ENCODE measurements at regions not wholly inside any gene's neighbourhood (a gene's known extent, or its start where the extent isn't known, plus 50 kb on each side); places are given as distances from the start of the nearest gene placed in this dataset.

DNA sequence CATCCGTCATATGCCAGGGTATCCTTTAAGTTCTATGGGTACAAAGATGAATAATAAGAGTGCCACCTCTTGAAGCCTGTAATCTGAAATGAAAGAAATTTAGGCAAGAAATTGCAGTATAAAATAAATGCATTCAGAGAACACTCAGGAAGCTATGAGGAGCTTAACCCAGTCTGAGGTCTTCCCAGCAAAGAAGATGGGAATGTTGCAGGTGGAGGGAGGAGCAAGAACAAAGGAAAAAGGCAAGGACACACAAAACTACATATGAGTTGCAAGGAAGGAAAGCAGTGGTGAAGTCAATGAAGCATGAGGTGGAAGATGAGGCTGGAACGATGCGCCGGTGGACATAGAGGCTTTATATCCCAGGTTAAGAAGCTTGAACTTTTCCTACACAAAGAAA lies 67.0 kb upstream of the DST start:
- no peak overlapping the region for H3K27ac ChIP-seq (ENCODE audit: low read depth in 1 of 2, low read length in 2 of 2)
- H3K9me3 ChIP-seq (ENCODE audit: control insufficient read depth, low read length), result no peaks in the 10 kb centered on the region
- H3K36me3 ChIP-seq (ENCODE audit: control insufficient read depth in 1 of 2, insufficient read depth in 2 of 2, low read length in 1 of 2), result no peaks in the 10 kb centered on the region
- no peak for ATAC-seq (ENCODE audit: low FRiP score)
- H3K27me3 ChIP-seq (ENCODE audit: control insufficient read depth in 1 of 2, insufficient read depth in 2 of 2, low read length in 1 of 2), result no peaks in the 10 kb centered on the region
- H3K4me3 ChIP-seq (ENCODE audit: low read length in 2 of 2), result no peak overlapping the region
- intact Hi-C loops (cut with DNase I), result loop anchor here (2.0 to 10.0 kb wide), 4 partner anchors 48 to 141 kb away; no protein-coding TSS in a partner anchor
- WGBS, 2 donors, result 93 to 95% methylated on average over 4 of the region's 4 CpGs
- DNase-seq, result no peak
- peaks cover 0 to 7% of the 10 kb centered on the region in 2 donors for H3K4me1 ChIP-seq (ENCODE audit: control insufficient read depth in 1 of 2, insufficient read depth in 2 of 2, low read length in 2 of 2)

DNA sequence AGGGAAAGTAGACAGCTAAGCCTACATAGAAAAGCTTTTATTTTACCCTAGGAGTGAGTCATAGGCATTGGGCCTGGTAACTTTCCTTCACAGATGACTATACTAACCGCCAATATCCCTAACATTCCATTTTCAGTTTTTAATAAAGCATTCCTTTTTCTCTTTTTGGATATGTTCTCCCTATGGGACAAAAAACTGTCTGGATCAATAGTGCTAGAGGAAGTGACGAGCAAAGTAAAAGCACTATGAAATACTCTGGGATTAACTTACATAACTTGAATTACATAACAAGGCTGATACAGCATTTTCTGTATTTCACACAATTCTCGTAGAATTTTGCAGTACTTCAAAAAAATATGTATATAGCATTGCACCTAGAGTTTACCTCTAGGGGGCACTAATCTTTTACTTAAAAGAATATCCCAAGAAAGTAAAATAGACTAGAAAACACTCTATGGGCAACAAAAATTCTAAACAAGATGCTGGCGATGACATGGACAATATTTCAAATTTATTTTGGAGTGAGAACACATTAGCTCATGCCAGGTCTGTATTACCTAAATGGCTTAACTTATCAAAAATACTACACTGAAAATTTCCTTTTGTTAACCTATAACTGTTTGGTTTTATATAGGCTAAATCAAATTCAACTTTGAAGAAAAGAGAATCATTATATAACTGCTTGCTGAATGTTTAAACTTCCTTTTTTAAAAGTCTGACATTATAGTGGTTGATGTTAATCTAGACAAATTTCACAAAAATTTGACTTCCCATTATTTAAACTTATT lies 66.3 kb upstream of the DST start:
- WGBS, 2 donors, result 19 to 21% methylated on average over 4 of the region's 4 CpGs
- no peaks in the 10 kb centered on the region for H3K27me3 ChIP-seq (ENCODE audit: control insufficient read depth in 1 of 2, insufficient read depth in 2 of 2, low read length in 1 of 2)
- peaks cover 0 to 3% of the 10 kb centered on the region in 2 donors for H3K4me1 ChIP-seq (ENCODE audit: control insufficient read depth in 1 of 2, insufficient read depth in 2 of 2, low read length in 2 of 2)
- intact Hi-C loops (cut with DNase I), result loop anchor here (2.0 to 5.0 kb wide), 3 partner anchors 48 to 142 kb away; no protein-coding TSS in a partner anchor
- H3K36me3 ChIP-seq (ENCODE audit: control insufficient read depth in 1 of 2, insufficient read depth in 2 of 2, low read length in 1 of 2), result no peaks in the 10 kb centered on the region
- ATAC-seq (ENCODE audit: low FRiP score) (peak; percentile 77), DNase-seq (no peak)
- no peak overlapping the region for H3K4me3 ChIP-seq (ENCODE audit: low read length in 2 of 2)
- H3K9me3 ChIP-seq (ENCODE audit: control insufficient read depth, low read length), result no peaks in the 10 kb centered on the region
- H3K27ac ChIP-seq (ENCODE audit: low read depth in 1 of 2, low read length in 2 of 2), result no peak overlapping the region

DNA sequence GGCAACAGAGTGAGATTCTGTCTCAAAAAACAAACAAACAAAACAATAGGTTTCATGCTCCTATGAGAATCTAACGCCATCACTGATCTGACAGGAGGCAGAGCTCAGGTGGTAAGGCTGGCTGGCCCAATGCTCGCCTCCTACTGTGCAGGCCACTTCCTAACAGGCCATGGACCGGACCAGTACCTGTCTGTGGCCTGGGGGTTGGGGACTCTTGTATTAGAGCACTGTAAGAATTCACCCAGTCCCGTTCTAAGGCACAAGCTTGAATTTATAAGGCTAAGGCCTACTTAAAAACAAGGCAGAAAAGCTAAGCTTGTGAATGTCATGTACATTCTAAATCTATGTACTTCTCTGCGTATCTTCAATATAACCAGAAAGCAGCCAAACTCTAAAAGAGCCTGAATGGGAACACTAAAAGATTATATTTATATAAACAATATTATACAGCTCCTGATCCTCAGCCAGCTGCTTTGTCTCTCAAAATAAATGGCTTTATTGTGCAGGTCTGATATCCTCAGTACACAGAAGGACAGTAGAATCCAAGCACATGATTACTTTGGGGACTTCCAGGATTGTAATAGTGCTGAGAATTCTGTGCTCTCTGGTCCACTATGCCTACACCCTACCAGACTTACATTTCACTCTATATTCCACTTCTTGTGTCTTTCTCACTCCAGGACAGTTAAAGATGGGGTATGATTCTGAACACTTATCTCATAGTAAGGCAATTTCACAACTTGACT lies 64.5 kb upstream of the DST start:
- no peak for DNase-seq
- WGBS, 2 donors, result 90 to 95% methylated on average over 5 of the region's 5 CpGs

DNA sequence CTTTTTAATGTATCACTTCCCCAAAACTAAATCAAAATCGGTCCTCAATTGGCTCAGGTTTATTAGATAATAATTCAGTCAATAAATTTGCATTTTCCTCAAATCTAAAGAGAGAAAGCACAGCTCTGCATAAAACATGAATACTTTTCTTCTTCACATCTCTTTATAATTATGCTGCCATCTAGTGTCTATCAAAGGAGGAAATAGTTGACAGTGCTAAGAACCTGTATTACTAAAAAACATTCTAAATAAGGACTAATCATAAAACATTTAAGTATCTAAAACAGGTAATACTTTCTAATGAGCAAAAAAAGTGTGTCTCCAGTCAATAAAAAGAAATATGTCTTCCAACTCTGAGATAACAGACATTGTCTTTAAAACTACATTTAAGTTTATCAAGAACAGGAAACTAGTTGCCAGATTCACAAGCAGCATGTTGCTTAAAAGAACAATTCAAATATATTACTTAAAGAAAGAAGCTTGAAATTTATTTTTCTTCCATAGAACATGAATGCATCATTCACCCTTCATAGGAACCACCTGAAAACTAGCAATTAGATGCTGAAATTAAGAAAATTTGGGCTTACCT lies 56.5 kb upstream of the DST start:
- no peaks in the 10 kb centered on the region for H3K9me3 ChIP-seq (ENCODE audit: control insufficient read depth, low read length)
- H3K27me3 ChIP-seq (ENCODE audit: control insufficient read depth in 1 of 2, insufficient read depth in 2 of 2, low read length in 1 of 2), result no peaks in the 10 kb centered on the region
- no peak overlapping the region for H3K4me3 ChIP-seq (ENCODE audit: low read length in 2 of 2)
- intact Hi-C loops (cut with DNase I), result loop anchor here (2.0 to 5.0 kb wide), 2 partner anchors 57 to 58 kb away; partner anchors contain the start of gene DST (in 1 of the 2)
- no peaks in the 10 kb centered on the region for H3K4me1 ChIP-seq (ENCODE audit: control insufficient read depth in 1 of 2, insufficient read depth in 2 of 2, low read length in 2 of 2)
- no peaks in the 10 kb centered on the region for H3K36me3 ChIP-seq (ENCODE audit: control insufficient read depth in 1 of 2, insufficient read depth in 2 of 2, low read length in 1 of 2)
- no peak overlapping the region for H3K27ac ChIP-seq (ENCODE audit: low read depth in 1 of 2, low read length in 2 of 2)
- WGBS, 2 donors, result 19 to 22% methylated on average over 1 of the region's 1 CpG
- ATAC-seq (ENCODE audit: low FRiP score) (no peak), DNase-seq (no peak)

More for the DNA sequence above, 64.5 kb upstream of the DST start:
- H3K4me3 ChIP-seq (ENCODE audit: low read length in 2 of 2), result no peak overlapping the region
- H3K27ac ChIP-seq (ENCODE audit: low read depth in 1 of 2, low read length in 2 of 2), result peak overlapping the region; percentile 57 to 67
- intact Hi-C loops (cut with DNase I), result loop anchor here in 1 of 2 donors (5.0 kb wide), 2 partner anchors 50 to 135 kb away; no protein-coding TSS in a partner anchor
- no peak for ATAC-seq (ENCODE audit: low FRiP score)
- no peaks in the 10 kb centered on the region for H3K9me3 ChIP-seq (ENCODE audit: control insufficient read depth, low read length)
- peaks cover 0 to 3% of the 10 kb centered on the region in 2 donors for H3K4me1 ChIP-seq (ENCODE audit: control insufficient read depth in 1 of 2, insufficient read depth in 2 of 2, low read length in 2 of 2)
- H3K27me3 ChIP-seq (ENCODE audit: control insufficient read depth in 1 of 2, insufficient read depth in 2 of 2, low read length in 1 of 2), result no peaks in the 10 kb centered on the region
- no peaks in the 10 kb centered on the region for H3K36me3 ChIP-seq (ENCODE audit: control insufficient read depth in 1 of 2, insufficient read depth in 2 of 2, low read length in 1 of 2)

DNA sequence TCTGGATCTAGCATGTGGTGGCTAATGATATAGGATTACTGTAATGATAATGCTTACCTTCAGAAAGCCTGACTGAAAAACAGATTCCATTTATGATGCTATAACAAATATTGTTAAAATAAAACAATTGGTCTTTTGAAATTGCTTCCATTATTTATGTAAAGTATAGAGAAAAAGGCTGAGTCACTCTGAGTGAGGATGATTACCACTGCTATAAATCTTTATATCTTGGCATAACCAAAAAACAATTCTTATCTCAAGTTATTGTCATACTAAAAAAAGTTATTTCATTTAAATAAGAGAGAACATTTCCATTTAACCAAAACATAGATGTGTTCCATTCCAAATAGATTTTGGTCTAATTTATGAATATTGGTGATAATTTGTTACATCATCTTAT lies 53.0 kb upstream of the DST start:
- no peak for ATAC-seq (ENCODE audit: low FRiP score)
- H3K27ac ChIP-seq (ENCODE audit: low read depth in 1 of 2, low read length in 2 of 2), result no peak overlapping the region
- H3K4me1 ChIP-seq (ENCODE audit: control insufficient read depth in 1 of 2, insufficient read depth in 2 of 2, low read length in 2 of 2), result peaks cover 0 to 2% of the 10 kb centered on the region in 2 donors
- H3K9me3 ChIP-seq (ENCODE audit: control insufficient read depth, low read length), result no peaks in the 10 kb centered on the region
- no peak for DNase-seq
- no peaks in the 10 kb centered on the region for H3K36me3 ChIP-seq (ENCODE audit: control insufficient read depth in 1 of 2, insufficient read depth in 2 of 2, low read length in 1 of 2)
- no peak overlapping the region for H3K4me3 ChIP-seq (ENCODE audit: low read length in 2 of 2)
- intact Hi-C loops (cut with DNase I), result loop anchor here in 1 of 2 donors (5.0 kb wide), 1 partner anchor 53 kb away; the partner anchor contains the start of gene DST
- H3K27me3 ChIP-seq (ENCODE audit: control insufficient read depth in 1 of 2, insufficient read depth in 2 of 2, low read length in 1 of 2), result no peaks in the 10 kb centered on the region

DNA sequence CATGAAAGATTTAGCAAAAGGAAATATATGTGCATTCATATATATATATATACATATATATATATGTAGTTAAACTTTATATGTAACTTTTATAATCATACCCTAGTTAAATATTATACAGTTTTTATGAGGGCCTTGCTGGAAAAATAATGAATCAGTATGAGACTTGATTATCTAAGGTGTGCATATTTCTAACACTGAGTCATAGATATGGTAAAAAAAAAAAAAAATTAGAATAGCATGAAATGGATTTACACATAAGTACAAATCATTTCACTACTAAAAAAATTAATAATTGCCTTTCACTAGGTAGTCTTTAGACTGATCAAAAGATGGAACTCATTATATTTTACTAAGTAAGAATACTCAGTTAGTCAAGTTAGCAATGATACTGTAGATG lies 51.3 kb upstream of the DST start:
- no peak overlapping the region for H3K4me3 ChIP-seq (ENCODE audit: low read length in 2 of 2)
- no peaks in the 10 kb centered on the region for H3K9me3 ChIP-seq (ENCODE audit: control insufficient read depth, low read length)
- H3K27me3 ChIP-seq (ENCODE audit: control insufficient read depth in 1 of 2, insufficient read depth in 2 of 2, low read length in 1 of 2), result no peaks in the 10 kb centered on the region
- DNase-seq, result no peak
- H3K27ac ChIP-seq (ENCODE audit: low read depth in 1 of 2, low read length in 2 of 2), result no peak overlapping the region
- no peaks in the 10 kb centered on the region for H3K36me3 ChIP-seq (ENCODE audit: control insufficient read depth in 1 of 2, insufficient read depth in 2 of 2, low read length in 1 of 2)
- ATAC-seq (ENCODE audit: low FRiP score), result no peak
- H3K4me1 ChIP-seq (ENCODE audit: control insufficient read depth in 1 of 2, insufficient read depth in 2 of 2, low read length in 2 of 2), result peaks cover 2 to 6% of the 10 kb centered on the region in 2 donors
- intact Hi-C loops (cut with DNase I), result no loop called here

DNA sequence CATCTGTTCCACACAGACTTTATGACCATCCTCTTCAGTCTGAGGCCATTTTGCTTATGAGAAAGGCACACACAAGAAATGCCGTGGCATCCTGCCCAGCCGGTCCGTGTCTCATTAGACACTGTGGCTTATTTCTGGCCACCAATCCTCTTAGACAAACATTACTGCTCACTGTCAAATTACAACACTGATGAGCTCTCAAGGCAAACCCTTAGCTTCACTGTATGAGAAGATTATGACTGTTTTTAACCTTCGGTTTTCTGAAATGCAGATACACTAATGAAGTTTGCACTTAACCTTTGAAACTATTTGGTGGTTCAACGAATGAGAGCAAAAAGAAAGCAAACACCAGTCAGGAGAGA lies 50.5 kb upstream of the DST start:
- Histone ChIP-seq H3K27ac (ENCODE audit: low read depth in 1 of 2, low read length in 2 of 2) (peak overlapping the region in 1 of 2 donors; percentile 79), H3K36me3 (ENCODE audit: control insufficient read depth in 1 of 2, insufficient read depth in 2 of 2, low read length in 1 of 2) (no peaks in the 10 kb centered on the region), H3K9me3 (ENCODE audit: control insufficient read depth, low read length) (no peaks in the 10 kb centered on the region), H3K4me1 (ENCODE audit: control insufficient read depth in 1 of 2, insufficient read depth in 2 of 2, low read length in 2 of 2) (peaks cover 2 to 8% of the 10 kb centered on the region in 2 donors), H3K4me3 (ENCODE audit: low read length in 2 of 2) (peak overlapping the region in 1 of 2 donors; percentile 21), H3K27me3 (ENCODE audit: control insufficient read depth in 1 of 2, insufficient read depth in 2 of 2, low read length in 1 of 2) (no peaks in the 10 kb centered on the region)
- DNase-seq, result peak; percentile 87 to 90
- intact Hi-C loops (cut with DNase I), result no loop called here
- peak; percentile 65 for ATAC-seq (ENCODE audit: low FRiP score)
- WGBS, 2 donors, result 22% methylated on average over 5 of the region's 5 CpGs

DNA sequence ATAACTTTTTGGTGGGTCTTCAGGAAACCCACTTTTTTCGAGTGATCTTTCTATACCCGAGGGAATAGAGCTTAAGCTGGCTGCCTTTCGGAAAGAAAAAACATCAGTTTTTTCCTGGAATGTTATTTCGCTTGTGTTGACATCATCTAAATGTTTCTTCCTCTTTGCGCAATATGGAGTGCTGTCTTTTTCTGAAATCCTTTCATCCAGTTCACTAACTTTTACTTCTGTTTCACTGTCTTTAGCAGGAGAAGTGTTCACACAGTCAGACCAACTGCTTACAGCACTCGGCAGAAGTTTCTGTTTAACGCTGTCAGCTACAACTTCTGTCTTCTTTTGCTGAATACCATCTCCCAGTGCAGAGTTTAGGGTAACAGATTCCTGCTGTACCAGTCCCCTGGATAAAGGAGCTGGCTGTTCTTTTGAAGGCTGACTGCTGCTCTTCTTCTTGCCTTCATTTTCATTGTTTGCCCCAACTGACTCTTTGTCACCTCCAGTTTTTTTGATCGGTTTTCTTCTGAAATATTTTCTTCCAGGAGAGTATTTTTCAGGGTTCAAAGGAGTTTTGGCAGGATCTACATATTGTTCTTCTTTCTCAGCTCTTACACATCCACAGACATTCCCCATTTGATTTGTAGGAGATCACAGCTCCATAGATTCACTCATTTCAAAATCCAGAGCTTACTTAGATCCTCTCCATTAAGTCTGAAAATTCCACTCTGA lies 50.0 kb upstream of the DST start:
- 22 to 30% methylated on average over 8 of the region's 8 CpGs for WGBS, 2 donors
- DNase-seq (no peak), ATAC-seq (ENCODE audit: low FRiP score) (peak; percentile 61)
- peak overlapping the region; percentile 57 to 90 for H3K27ac ChIP-seq (ENCODE audit: low read depth in 1 of 2, low read length in 2 of 2)
- peak overlapping the region; percentile 21 to 33 for H3K4me3 ChIP-seq (ENCODE audit: low read length in 2 of 2)
- H3K36me3 ChIP-seq (ENCODE audit: control insufficient read depth in 1 of 2, insufficient read depth in 2 of 2, low read length in 1 of 2), result no peaks in the 10 kb centered on the region
- no peaks in the 10 kb centered on the region for H3K27me3 ChIP-seq (ENCODE audit: control insufficient read depth in 1 of 2, insufficient read depth in 2 of 2, low read length in 1 of 2)
- H3K4me1 ChIP-seq (ENCODE audit: control insufficient read depth in 1 of 2, insufficient read depth in 2 of 2, low read length in 2 of 2), result peaks cover 2 to 8% of the 10 kb centered on the region in 2 donors
- no peaks in the 10 kb centered on the region for H3K9me3 ChIP-seq (ENCODE audit: control insufficient read depth, low read length)
- intact Hi-C loops (cut with DNase I), result no loop called here
